GM12874 (cell line): ENCODE measurements at regions not wholly inside any gene's neighbourhood (a gene's known extent, or its start where the extent isn't known, plus 50 kb on each side); places are given as distances from the start of the nearest gene placed in this dataset.

Source experiments
- TF ChIP-seq, protein P1 (sequence below): IDR thresholded peaks from 2 replicates; pipeline ENCODE4 v1.5.1; 2011; ENCODE audit warnings: low read depth, mild to moderate bottlenecking, control low read depth, low read length, moderate library complexity; ENCODE audit not compliant: insufficient read depth

GRCh38 chr4:167642250-167642649 is 408.0 kb upstream of the SPOCK3 start:
- TF ChIP-seq, protein P1, sequence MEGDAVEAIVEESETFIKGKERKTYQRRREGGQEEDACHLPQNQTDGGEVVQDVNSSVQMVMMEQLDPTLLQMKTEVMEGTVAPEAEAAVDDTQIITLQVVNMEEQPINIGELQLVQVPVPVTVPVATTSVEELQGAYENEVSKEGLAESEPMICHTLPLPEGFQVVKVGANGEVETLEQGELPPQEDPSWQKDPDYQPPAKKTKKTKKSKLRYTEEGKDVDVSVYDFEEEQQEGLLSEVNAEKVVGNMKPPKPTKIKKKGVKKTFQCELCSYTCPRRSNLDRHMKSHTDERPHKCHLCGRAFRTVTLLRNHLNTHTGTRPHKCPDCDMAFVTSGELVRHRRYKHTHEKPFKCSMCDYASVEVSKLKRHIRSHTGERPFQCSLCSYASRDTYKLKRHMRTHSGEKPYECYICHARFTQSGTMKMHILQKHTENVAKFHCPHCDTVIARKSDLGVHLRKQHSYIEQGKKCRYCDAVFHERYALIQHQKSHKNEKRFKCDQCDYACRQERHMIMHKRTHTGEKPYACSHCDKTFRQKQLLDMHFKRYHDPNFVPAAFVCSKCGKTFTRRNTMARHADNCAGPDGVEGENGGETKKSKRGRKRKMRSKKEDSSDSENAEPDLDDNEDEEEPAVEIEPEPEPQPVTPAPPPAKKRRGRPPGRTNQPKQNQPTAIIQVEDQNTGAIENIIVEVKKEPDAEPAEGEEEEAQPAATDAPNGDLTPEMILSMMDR = no peak

DNA sequence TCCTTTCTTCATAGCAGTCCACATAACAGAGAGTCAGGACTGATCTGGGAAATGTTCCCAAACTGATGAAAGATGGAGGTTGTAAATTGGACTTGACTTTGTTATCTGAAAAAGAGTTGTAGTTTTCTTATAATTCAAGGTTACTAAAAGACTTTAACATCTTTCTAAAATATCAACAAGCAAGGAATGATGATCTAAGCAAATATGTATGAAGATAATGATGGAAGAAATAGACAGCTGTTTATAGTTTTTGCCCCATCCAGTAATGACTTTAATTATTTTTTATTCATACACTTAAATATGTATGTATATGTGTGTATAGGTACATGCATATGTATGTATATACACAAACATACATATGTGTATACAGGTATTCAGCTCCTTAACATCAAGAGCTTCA is 411.1 kb upstream of the SPOCK3 start:
- TF ChIP-seq, protein P1 = no peak

DNA sequence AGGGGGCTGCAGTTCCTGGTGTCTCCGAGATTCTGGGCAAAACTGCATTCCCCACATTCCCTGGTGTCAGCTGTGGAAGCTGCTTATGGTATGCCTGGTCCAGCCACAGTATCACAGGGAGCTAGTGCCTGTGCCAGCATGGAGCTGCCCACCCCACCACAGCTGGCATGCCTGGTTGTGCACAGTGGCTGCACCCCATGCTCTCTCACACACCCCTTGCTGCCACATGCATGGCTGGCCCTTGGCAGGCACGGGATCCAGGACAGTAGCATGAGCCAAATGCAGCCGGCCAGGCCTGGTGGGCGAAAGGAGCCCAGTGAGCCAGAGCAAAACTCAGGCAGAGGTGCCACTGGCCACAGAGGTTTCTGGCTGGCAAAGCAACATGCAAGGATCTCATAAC is 418.0 kb upstream of the SPOCK3 start:
- TF ChIP-seq, protein P1 = no peak

- TF ChIP-seq, protein P1 = no peak
Measured at GRCh38 chr4:167688660-167689142, 403.6 kb upstream of the ANXA10 start.

DNA sequence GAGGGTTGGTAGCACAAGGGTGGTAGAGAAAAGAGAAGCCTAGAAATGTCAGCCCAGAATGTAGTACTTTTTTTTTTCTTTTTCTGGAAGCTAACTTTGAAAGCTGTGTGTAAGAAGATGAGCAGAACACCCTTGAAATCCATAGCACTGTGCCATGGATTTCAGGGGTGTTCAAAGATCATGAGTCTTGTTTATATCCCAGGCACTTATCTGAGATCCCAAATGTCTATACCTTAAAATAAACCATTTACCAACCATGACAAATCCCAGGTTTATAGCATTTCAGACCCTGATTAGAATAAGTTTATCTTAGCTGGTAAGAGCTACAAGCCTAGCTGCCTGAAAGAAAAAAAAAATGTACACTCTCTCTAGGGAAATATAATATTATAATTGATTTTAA is 389.9 kb upstream of the ANXA10 start:
- TF ChIP-seq, protein P1 = no peak

DNA sequence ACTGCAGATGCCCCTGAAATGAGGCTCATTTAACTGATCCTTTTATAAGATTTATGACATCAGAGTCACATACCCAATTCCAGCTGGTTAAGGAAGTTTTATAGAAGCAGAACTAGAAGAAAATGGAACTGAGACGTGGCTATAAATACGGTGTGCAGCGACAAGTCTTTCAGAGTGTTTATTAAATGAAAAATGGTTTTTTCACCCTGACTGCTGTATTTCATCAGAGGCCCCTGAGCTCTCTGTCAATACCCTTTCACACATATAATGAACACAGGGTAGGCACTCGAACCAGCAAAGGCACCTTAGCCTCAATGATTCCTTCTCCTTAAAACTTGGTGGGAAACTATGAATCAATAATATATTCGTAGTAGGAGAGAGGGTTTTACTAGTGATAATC is 380.8 kb upstream of the ANXA10 start:
- TF ChIP-seq, protein P1 = no peak

- TF ChIP-seq, protein P1 = no peak
Measured at GRCh38 chr4:167713756-167714155, 378.6 kb upstream of the ANXA10 start.
